GM10266 (cell line): ENCODE measurements at regions not wholly inside any gene's neighbourhood (a gene's known extent, or its start where the extent isn't known, plus 50 kb on each side); places are given as distances from the start of the nearest gene placed in this dataset.

ENCODE experiments used
- DNase-seq: peaks from one replicate; pipeline ENCODE4 v3.0.0; 2012; ENCODE audit errors: extremely low spot score
- CTCF ChIP-seq: IDR thresholded peaks from 2 replicates; pipeline ENCODE4 v1.5.1; 2012; ENCODE audit warnings: mild to moderate bottlenecking, low read depth; ENCODE audit not compliant: control insufficient read depth, insufficient read depth; ENCODE audit errors: missing control alignments

DNA sequence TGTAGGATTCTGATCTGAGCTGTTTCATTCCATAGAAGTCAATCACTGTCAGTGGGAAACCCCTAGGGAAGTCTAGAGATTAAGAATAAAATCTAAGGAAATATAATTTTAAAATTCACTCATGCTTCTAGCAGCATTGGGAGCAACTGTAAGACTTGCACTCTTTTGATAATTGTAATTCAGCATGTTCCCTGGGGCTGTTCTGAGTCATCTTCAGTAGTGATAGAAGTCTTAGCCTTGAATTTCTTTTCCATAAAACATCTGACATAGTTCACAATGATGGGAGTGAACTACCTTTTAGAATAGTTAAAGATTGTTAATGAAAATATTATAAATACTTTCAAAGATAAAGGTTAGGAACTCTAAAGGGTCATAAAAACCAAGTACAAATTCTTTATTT lies 935.8 kb downstream of the DTWD2 start:
- no peak for DNase-seq
- no peak for TF ChIP-seq CTCF

DNA sequence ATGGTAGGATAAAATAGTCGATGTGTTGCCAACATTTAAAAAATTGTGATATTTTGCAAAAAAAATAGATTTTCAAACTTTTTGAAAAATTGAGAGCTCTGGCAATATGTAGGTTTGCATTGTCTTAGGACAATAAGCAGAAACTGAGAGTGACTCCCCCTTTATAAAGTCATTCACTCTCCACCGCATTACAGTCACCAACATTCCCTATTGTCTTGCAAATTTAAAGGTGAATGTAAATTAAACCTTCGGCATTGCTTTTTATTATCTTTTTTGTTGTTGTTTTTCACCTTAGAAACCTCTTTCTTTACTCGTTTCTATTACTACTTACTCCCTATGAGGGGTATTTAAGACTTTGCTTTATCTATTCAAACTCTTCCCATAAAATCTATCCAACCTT lies 944.2 kb downstream of the DTWD2 start:
- no peak for DNase-seq
- TF ChIP-seq CTCF, result no peak

DNA sequence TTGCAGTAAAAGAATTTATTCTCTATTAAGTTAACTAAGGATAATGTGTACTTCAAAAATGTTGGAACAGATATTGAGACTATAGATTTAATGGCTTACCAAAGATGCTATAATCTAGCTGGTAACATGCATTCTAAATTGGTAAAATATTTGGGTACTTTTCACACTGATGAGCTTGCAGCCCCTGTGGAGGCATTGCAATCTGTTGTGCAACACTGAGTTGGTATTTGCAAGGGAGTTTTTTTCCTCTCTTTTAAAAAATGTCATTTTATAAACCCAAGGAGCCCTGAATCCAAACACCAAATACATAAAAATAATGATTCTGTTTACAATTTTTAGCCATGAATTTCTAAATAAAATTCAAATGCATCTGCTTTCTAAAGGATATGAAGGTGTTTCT lies 944.8 kb downstream of the DTWD2 start:
- no peak for TF ChIP-seq CTCF
- DNase-seq, result no peak

DNA sequence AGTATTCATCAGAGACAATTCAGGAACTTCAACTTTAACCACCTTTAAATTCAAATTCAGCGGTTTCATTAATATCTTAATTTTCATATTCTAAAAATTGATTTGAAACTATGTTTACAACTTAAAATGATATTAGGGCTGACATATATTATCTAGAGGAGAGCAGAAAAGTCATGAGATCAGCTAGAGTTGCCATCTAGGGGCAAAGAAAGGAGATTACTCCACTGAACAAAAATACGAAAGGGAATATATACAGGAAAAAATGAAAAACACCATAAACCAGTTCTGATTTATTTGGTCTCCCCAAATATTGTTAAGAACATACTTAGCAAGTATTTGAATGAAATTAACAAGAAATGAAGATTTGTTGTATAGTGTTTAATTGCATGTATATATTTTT lies 946.3 kb downstream of the DTWD2 start:
- no peak for DNase-seq
- TF ChIP-seq CTCF, result no peak

DNA sequence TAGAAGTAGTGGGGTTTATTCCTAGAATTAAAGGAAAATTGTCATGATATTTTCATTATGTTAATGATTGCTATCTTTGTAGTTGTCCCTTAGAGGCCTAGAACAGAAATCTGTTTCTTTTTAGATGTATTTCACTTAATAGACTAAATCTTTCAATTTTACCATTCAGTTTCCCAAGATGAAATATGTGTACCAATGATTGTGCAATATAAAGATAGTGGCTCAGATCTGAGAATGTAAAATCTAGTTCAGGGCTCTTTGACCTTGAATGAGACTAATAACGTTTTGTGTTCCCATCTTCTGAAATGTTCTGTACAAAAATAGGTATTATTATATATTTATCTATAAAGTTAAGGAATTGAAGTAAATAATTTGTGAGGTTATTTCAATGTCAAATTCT lies 947.9 kb downstream of the DTWD2 start:
- DNase-seq, result no peak
- TF ChIP-seq CTCF, result no peak

DNA sequence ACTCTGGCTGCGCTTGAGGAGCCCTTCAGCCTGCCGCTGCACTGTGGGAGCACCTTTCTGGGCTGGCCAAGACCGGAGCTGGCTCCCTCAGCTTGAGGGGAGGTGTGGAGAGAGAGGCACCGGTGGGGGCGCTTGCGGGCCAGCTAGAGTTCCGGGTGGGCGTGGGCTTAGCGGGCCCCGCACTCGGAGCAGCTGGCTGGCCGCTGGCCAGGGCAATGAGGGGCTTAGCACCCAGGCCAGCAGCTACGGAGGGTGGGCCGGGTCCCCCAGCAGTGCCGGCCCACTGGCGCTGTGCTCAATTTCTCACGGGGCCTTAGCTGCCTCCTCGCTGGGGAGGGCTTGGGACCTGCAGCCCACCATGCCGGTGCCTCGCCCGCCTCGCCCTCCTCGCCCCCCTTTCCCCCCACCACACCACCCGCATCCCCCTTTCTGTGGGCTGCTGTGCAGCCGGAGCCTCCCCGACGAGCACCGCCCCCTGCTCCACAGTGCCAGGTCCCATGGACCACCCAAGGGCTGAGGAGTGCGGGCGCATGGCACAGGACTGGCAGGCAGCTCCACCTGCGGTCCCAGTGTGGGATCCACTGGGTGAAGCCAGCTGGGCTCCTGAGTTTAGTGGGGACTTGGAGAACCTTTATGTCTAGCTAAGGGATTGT lies 954.5 kb downstream of the DTWD2 start:
- DNase-seq, result no peak
- TF ChIP-seq CTCF, result no peak

- DNase-seq, result no peak
- TF ChIP-seq CTCF, result no peak
These were observed 958.5 kb downstream of the DTWD2 start for GRCh38 chr5:118029807-118030206.
